NCI-H1417 (cell line): ENCODE measurements at regions not wholly inside any gene's neighbourhood (a gene's known extent, or its start where the extent isn't known, plus 50 kb on each side); places are given as distances from the start of the nearest gene placed in this dataset.
"Not testable (repeated sequence)": the region's sequence is repeated elsewhere in the genome, so short reads cannot be mapped to it uniquely, and the experiment has no call there.

ENCODE experiments used
- DNase-seq, 3 experiments: peaks; one replicate each; lab custom pipeline; 2025; lab: John Stamatoyannopoulos, UW

DNA sequence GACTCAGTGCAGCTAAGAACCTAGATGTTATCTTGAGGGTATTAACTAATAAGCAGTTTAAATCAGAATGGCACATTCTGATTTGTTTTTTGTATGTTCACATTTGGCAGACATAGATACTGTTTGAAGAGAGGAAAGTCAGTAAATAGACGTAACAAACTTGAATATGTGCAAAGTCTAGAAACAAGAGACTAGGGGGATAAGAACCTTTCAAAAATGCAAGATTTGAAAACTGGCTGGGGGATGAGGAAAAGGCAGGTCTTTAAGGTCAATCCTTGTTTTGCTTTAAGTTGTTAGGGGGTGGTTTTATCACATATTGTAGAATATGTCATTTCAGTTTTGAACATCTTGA lies 136.5 kb downstream of the ZNF92 start:
- DNase-seq = not testable (repeated sequence)

DNA sequence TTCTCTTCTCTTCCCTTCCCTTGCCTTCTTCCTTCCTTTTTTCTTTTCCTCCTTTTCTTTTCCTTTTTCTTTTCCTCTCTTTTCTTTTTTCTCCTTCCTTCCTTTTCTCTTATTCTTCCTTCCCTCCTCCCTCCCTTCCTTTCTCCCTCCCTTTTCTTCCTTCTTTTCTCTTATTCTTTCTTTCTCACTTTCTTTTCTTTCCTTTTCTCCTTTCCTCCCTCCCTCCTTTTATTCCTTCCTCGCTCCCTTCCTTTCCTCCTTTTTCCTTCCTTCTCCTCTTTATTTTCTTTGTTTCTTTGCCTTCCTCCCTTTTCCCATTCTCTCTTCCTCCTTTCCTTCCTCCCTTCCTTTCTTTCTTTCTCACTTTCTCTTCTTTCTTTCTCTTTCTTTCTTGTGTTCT lies 146.1 kb downstream of the ZNF92 start:
- DNase-seq = not testable (repeated sequence)

DNA sequence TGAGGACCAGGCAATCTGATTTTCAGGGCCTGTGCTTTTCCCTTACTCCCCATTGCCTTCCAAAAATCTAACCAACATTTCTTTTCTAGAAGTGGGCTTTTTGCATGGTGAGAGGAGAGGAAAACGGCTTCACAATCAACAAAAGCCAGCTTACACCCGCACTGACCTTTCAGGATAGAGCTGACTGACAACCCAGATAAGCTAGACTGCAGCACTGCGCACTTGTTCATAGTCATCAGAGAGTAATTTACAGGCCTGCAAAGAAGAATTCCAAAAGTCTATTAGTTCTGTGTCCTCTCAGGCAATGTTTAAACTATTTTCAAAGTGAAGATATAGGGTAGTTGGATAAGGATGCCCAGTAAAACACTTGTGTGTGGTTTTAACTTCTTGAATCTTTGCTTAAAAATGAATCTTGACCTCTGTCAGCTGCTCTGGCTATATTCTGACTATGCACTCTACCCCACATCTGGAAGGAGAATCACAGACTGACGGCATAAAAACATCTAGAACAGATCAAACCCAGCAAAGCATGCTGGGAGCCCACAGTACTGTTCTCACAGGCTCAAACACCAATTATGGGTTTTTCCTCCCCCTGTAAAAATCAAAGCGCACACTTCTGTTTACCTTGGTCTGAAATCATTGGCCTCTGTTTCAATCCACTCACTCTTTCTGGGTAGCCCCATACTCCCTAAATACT lies 172.0 kb downstream of the ZNF92 start:
- not testable (repeated sequence) for DNase-seq

DNA sequence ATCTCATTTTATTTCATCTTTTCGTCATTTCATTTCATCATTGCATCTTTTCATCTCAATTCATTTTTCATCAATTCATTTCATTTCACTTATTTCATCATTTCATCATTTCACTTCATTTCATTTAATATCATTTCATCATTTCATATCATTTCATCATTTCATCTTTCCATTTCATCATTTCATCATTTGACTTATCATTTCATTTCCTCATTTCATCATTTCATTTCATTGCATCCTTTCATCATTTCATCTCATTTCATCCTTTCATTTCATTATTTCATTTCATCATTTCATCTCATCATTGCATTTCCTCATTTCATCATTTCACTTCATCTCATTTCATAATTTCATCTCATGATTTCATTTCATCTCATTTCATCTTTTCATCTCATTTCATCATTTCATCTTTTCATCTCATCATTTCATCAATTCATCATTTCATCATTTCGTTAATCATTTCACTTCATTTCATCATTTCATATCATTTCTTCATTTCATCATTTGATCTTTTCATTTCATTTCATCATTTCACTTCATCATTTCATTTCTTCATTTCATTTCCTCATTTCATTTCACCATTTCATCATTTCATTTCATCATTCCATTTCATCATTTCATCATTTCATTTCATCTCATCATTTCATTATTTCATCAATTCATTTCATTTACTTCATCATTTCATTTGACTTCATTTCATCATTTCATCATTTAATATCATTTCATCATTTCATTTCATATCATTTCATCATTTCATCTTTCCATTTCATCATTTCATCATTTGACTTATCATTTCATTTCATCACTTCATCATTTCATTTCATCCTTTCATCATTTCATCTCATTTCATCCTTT lies 176.2 kb downstream of the ZNF92 start:
- not testable (repeated sequence) for DNase-seq

DNA sequence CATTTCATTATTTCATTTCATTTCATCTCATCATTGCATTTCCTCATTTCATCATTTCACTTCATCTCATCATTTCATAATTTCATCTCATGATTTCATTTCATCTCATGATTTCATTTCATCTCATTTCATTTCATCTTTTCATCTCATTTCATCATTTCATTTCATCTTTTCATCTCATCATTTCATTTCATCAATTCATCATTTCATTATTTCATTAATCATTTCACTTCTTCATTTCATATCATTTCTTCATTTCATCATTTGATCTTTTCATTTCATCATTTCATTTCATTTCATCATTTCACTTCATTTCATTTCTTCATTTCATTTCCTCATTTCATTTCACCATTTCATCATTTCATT lies 176.8 kb downstream of the ZNF92 start:
- not testable (repeated sequence) for DNase-seq

DNA sequence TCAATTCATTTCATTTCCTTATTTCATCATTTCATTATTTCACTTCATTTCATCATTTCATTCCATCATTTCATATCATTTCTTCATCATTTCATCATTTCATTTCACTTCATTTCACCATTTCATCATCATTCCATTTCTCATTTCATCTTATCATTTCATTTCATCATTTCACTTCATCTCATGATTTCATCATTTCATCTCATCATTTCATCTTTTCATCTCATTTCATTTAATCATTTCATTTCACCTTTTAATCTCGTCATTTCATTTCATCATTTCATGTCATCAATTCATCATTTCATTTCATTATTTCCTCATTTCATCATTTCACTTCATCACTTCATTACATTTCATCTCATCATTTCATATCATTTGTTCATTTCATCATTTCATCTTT lies 177.4 kb downstream of the ZNF92 start:
- not testable (repeated sequence) for DNase-seq

DNA sequence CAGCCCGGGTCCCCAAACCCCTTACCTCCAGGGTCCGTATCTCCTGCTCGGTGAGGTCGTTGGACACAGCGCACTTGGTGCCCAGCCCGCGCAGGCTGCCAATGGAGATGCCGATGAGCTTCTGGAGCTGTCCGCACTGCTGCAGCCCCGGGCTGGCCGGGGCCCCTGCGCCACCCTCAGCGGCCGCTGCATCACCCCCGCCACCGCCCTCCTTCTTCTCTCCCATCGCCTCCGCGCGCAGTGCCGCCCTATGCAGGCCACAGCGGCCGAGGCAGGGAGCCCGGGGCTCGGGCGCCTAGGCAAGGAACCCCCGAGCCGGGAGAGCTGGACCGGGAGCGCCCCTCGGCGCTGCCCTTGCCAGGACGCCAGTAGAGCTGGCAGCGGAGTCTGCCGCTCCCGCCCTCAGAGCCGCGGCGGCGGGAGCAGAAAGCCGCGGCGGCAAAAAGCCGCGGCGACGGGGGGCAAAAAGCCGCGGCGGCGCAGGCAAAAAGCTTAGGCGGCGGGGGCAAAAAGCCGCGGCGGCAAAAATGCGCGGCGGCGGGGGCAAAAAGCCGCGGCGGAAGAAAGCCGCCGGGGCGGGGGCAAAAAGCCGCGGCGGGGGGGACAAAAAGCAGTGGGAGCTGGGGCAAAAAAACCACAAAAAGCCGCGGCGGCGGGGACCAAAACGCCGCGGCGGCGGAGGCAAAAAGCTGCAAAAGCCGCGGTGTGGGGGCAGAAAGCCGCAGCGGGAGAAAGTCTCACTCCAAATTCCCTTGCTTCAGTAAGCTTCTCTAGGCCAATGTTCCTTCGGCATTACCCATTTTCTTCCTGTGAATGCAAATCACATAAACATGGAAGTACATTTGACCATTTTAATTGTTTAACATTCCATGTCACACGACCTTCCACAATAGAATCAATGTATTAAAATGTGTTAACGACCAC lies 181.2 kb downstream of the ZNF92 start:
- not testable (repeated sequence) for DNase-seq

DNA sequence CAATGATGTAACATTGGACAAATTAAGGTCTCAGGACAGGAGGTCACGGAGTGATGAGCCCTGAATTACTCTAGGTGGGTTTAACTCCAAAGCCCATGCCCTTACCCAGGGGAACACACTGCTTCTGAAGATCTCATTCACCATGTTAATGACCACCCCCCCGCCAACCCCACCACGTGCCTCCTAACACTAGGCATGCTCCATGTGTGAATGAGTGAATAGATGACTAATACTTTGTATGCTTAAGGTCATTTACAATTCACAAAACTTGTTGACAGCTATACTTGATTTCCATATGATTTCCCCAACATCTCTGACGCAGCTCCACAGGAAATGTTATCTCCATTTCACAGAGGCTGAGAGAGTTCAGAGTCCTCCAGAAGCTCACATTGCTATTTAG lies 184.9 kb downstream of the ZNF92 start:
- not testable (repeated sequence) for DNase-seq

DNA sequence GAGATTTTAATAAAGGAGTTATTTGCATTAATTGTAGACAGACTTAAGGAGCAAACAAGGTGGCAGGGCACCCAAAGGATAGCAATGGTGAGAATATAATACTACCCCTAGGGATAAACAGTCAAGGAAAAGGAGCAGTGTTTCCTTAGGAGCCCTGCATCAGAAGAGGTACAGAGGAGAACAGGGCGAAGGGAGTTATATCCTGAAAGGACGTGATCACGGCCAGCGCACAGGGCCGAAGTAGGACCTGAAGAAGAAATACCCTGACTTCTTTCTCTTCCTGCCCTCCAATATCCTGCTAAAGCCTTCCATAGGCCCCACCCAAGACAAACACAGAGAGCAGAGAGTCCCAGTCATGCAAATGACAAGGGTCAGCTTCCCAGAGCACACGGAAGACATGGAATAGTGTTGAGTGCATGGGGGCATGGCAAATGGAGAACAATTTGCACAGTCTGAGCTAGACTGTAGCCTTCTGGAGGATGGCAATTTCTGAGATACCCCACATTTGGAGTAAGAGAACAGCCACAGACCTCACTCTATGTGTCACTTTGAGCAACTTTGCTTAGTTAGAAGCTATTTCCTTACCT lies 188.2 kb downstream of the ZNF92 start:
- not testable (repeated sequence) for DNase-seq

DNA sequence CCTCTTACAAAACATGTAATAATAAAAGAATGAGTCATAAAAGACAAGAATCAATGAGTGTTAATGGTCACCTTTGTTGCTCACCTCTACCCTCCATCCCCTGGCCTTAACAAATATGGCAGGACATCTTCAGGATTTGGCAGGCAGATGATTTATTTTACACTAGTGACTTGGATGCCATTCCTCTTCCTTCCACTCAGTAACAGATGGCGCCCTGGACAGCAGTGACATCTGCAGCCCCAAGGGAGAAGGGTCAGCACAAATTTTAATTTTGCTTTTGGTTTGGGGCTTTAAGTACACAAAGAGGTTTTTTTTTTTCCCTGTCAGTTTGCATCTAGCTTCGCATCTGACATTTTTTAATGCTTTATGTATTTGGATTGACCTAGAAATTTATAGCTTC lies 188.9 kb downstream of the ZNF92 start:
- DNase-seq = not testable (repeated sequence)

DNA sequence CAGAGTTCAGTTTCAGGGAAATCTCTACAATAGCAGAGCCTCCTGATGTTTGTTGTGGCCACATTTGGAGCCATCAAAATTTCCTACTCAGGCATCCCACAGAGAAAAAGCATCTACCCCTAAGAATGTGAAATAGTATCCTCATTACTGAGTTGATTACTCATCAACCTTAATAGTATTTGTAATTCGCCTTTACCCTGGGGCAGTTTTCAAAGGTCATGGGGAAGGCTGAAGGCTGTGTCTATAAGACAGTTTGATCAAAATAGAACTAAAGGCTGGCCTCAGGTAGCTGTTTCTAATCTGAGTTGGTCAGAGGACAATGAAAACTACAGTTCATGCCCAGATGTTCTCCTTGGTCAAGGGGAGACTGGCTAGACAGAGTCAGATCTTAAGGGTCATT lies 189.7 kb downstream of the ZNF92 start:
- DNase-seq = not testable (repeated sequence)

DNA sequence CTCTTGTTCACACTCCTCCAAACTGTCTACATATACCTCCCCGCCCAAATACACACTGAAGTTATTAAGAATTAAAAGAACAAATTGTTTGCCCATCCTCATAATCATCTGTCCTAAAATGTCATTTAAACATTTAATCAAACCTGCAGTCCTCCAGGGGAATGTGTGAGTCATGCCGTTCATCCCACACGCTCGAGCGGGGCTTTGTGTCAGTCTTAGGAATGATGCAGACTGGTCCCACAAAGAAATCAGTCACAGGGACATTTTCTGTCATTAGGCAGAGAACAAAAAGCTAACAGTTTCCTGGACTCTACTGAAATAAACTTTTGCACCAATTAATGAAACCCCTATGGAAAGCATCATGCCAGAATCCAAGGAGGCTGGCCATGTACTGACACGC lies 194.6 kb downstream of the ZNF92 start:
- DNase-seq = not testable (repeated sequence)

DNA sequence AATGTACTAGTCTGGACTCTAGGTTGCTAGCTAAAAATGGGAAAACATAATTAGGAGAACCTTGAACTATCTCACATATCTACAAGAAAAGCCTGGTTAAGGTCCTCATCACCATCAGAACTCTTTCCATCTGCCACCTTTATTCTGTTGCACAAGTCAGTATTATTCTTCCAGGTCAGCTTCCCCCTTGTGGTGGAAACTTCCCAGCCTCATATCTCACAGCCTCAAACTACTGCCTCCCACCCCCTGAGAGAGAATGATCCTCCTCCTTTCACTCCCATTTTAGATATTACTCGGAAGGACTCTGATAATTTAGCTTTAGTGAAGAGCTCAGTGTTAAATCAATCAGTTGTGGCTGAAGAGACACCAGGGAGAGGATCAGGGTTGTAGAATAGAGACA lies 197.3 kb downstream of the ZNF92 start:
- not testable (repeated sequence) for DNase-seq

DNA sequence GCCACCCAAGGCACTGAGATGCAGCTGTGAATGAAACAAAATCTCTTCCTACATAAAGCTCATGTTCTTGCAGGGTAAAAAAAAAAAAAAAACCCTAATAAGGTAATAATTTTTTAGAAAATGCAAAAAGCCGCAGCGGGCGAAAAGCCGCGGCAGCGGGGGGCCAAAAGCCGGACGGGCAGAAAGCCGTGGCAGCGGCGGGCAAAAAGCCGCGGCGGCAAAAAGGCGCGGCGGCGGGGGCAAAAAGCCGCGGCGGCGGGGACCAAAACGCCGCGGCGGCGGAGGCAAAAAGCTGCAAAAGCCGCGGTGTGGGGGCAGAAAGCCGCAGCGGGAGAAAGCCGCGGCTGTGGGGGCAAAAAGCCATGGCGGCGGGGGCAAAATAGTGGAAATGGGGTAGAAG lies 198.9 kb downstream of the ZNF92 start:
- DNase-seq = not testable (repeated sequence)

DNA sequence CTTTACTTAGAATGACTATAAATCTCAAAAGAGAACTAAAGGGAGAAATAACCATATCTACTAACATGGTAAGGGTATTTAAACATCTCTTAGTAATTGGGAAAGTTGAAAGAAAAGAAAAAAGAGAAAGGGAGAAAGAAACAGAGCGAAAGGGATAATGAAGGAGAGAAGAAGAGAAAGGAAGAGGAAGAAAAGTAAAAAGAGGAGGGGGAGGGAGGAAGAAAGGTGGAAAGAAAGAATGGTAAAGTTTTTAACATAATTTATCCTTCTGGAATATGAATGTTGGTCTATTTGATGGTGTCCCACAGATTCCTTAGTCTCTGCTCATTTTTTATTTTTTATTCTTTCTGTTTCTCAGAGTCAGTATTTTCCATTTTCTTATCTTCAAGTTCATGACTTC lies 202.7 kb downstream of the ZNF92 start:
- not testable (repeated sequence) for DNase-seq

DNA sequence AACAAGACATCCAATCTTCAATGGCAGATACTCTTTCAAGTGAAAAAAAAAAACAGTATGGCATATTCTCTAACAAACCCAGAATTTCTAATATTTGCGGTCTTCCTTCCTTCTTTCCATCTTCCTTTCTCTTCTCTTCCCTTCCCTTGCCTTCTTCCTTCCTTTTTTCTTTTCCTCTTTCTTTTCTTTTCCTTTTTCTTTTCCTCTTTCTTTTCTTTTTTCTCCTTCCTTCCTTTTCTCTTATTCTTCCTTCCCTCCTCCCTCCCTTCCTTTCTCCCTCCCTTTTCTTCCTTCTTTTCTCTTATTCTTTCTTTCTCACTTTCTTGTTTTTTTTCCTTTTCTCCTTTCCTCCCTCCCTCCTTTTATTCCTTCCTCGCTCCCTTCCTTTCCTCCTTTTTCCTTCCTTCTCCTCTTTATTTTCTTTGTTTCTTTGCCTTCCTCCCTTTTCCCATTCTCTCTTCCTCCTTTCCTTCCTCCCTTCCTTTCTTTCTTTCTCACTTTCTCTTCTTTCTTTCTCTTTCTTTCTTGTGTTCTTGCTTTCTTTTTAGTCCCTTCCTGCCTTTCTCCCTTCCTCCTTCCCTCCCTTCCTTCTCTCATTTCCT lies 209.0 kb downstream of the ZNF92 start:
- DNase-seq = not testable (repeated sequence)

DNA sequence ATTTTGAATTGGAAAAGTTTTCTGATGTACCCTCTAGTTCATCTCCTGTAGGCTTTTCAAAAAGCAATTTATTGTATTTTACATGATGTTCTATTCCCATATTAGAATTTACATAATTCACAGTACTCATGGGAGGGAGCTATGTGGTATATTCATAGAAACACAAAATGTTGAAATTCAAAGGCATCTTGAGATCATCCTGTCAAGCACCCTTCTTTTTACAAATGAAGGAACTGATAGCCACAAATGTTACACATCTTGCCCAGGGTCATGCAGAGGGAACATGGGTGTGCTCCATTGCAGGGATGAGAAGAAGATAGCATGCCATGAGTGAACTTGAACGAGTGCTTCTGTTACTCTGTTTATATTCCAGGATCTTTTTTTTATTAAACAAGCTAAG lies 228.8 kb downstream of the ZNF92 start:
- not testable (repeated sequence) for DNase-seq

DNA sequence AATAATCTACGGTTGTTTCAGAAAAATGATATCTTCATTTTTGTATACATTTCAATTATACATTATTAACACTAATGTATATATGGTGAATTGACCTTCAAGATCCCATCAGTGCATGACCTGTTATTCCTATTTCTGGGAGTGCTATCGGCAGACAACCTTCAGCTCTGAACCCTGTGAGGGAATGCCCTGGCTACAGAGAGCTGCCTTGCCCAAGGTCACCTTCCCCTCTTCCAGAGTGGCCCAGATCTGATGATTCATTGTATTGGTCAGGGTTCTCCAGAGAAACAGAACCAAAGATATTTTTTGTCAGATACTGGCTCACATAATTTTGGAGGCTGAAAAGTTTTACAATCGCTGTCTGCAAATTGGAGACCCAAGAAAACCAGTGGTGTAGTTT lies 235.5 kb downstream of the ZNF92 start:
- no peak for DNase-seq

DNA sequence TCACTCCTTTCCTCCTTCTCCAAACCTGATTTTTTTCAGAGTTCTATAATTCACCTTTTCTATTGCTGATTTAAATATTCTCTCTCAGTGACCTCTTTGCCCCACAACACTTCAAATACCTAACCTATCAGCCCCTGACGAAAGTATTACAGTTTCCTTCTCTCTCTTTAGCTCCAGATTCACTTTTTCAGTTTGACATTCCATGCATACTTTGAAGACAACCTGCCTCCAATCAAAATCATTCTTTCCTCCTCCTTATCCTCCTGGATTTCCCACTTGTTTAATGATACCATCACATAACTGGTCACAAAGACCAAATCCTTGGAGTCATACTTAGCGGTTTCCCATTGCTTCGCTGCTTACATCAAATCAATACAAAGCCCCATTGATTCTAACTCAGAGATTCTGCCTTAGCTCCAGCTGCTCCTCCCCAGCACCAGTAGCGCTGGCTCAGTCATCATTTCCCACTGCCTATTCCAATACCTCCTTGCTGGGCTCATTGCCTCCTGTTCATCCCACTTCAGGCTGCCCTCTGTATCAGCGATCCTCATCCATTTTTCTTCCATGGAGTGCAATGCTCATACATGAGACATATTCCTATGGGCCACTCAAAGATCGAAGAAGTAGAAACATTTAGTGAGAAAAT lies 240.1 kb downstream of the ZNF92 start:
- not testable (repeated sequence) for DNase-seq

DNA sequence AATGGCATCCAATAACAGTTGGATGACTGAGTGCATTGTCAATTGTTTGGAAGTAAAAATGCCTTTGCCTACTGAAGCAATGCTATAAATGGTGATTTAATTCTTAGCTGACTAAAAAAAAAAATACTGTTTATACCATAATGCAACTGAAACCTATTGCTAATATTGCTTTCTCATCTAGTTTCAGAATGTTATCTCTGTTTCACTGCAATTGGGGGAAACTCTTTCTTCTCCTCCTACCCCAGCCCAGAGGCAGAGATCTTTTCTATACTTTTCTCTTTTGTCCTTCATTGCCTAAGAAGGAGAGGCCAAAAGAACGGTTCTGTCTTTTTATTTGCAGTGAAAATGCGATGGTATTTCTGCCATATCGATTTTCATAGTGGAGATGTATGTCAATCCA lies 242.5 kb downstream of the ZNF92 start:
- not testable (repeated sequence) for DNase-seq

DNA sequence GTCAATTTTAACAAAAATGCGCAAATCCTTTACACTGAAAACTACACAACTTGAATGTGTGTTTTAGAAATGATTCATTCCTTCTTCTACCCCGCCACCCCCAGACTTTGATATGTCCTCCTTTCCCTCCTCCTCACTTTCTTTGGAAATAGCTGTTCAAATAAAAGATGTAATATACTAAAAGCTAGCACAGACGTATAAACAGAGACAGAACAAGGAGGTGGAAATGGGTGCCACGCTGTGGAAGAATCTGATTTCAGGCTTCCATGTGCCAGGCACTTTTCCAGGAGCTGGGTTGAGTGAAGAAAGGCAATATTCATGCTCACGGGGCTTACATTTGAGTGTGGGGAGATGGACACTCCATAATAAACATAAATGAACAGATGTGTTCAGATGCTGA lies 246.6 kb downstream of the ZNF92 start:
- not testable (repeated sequence) for DNase-seq
